ENCODE measurements at regions not wholly inside any gene's neighbourhood (a gene's known extent, or its start where the extent isn't known, plus 50 kb on each side); places are given as distances from the start of the nearest gene placed in this dataset.

DNA sequence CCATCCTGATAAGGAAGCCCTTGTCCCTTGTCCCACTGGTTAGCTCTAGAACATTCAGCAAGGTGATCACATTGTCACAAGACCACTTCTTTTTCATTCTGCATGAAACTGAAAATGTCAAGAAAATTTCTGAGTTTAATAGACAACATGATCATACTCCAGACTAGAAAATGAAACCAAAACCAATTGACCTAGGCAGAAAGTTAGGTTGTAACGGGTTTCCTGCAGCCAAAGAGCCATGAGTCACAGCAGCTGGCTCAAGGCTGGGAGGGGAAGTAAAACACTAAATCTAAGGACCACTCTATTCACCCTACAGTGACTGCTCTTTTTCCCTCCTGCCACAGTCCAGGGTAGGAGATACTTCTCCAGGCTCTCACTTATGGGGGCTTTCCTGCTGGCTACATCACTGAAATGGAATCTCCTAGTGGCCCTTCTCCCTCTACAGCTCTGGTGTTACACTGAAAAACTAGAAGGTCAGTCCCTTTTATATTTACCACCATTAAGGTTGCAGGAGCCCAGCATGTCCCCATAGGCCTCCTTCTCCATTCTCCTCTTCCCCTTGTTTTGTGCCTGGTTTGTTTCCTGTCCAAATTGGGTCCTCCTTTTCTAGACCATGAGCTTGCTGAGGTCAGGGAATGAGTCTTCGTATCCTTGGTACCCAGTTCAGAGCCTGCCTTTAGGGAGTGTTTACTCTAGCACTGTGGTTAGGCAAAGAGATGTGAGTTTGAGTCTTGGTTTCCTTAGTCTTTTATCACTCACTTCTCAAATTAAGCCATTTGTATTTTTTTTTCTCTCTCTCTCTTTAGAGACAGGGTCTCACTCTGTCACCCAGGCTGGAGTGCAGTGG, 236.5 kb upstream of the JUN start:
- Histone ChIP-seq H3K27me3 (ENCODE audit: control insufficient read depth, insufficient read depth, low read length) (no peaks in the 10 kb centered on the region), H3K4me3 (ENCODE audit: low read depth, low read length) (no peak overlapping the region), H3K36me3 (ENCODE audit: control insufficient read depth, insufficient read depth, low read length) (no peaks in the 10 kb centered on the region)
- TF ChIP-seq, protein P1, sequence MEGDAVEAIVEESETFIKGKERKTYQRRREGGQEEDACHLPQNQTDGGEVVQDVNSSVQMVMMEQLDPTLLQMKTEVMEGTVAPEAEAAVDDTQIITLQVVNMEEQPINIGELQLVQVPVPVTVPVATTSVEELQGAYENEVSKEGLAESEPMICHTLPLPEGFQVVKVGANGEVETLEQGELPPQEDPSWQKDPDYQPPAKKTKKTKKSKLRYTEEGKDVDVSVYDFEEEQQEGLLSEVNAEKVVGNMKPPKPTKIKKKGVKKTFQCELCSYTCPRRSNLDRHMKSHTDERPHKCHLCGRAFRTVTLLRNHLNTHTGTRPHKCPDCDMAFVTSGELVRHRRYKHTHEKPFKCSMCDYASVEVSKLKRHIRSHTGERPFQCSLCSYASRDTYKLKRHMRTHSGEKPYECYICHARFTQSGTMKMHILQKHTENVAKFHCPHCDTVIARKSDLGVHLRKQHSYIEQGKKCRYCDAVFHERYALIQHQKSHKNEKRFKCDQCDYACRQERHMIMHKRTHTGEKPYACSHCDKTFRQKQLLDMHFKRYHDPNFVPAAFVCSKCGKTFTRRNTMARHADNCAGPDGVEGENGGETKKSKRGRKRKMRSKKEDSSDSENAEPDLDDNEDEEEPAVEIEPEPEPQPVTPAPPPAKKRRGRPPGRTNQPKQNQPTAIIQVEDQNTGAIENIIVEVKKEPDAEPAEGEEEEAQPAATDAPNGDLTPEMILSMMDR (IDR thresholded peaks at IDR 0.05; ENCODE audit: insufficient read depth, low read length, severe bottlenecking), result no peak
- DNase-seq (ENCODE audit: low read depth) (peak; percentile 76), FAIRE-seq (no peak)

DNA sequence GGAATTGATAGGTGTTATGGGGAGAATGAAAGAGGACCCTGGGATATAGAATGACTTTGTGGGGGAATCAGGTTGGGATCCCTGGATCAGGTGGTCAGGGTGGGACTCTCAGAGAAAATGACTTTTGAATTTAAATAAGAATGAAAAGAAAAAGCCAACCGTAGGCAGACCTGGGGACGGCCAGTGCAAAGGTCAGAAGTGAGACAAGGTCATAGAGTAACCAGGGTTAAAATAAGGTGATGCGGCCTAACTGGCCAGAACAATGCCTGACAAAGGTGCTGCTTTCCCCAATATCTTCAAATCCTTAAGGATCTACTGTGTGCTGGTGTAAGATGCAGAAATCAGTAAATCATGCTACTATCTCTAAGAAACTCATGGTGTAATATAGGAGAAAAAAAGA, 238.4 kb upstream of the JUN start:
- TF ChIP-seq, protein P1 (IDR thresholded peaks at IDR 0.05; ENCODE audit: insufficient read depth, low read length, severe bottlenecking), result no peak
- H3K27me3 ChIP-seq (ENCODE audit: control insufficient read depth, insufficient read depth, low read length), result no peaks in the 10 kb centered on the region
- DNase-seq (ENCODE audit: low read depth) (no peak), FAIRE-seq (no peak)
- no peak overlapping the region for H3K4me3 ChIP-seq (ENCODE audit: low read depth, low read length)
- no peaks in the 10 kb centered on the region for H3K36me3 ChIP-seq (ENCODE audit: control insufficient read depth, insufficient read depth, low read length)

DNA sequence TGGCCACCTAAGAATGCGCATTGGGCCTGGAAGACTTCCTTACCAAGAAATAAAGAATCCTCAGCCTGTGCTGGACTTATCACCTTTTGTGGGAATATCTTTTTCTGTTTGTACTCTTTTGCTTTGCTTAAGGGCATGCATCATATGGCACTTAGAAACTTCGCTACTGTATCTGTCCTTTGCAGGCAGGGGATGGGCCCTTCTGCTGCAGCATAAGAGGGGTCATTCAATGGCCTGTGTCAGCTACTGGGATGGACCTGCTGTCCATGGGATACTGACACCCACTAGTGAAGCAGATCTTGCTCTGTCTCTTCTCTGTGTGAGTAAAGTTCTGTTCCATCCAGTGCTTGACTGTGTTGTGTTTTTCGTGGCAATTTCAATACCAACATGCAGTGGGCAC, 239.0 kb upstream of the JUN start:
- Histone ChIP-seq H3K4me3 (ENCODE audit: low read depth, low read length) (no peak overlapping the region), H3K36me3 (ENCODE audit: control insufficient read depth, insufficient read depth, low read length) (no peaks in the 10 kb centered on the region), H3K27me3 (ENCODE audit: control insufficient read depth, insufficient read depth, low read length) (no peaks in the 10 kb centered on the region)
- DNase-seq (ENCODE audit: low read depth) (no peak), FAIRE-seq (no peak)
- TF ChIP-seq, protein P1 (IDR thresholded peaks at IDR 0.05; ENCODE audit: insufficient read depth, low read length, severe bottlenecking), result no peak

DNA sequence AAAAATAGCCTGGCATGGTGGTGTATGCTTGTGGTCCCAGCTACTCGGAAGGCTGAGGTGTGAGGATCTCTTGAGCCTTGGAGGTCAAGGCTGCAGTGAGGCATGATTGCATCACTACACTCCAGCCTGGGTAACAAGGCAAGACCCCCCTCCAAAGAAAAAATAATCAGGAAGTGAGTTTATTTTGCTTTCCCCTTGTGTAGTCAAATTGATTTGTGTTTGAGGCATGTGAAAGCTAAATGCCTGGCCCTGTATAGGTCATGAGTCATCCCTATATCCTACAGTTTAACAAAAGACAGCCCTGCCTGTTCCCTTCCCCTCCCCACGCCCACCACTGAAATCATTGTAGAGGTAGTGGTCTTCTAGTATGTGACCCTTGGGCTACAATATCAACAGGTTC, 241.4 kb upstream of the JUN start:
- FAIRE-seq (no peak), DNase-seq (ENCODE audit: low read depth) (peak; percentile 41)
- H3K36me3 ChIP-seq (ENCODE audit: control insufficient read depth, insufficient read depth, low read length), result no peaks in the 10 kb centered on the region
- TF ChIP-seq, protein P1 (IDR thresholded peaks at IDR 0.05; ENCODE audit: insufficient read depth, low read length, severe bottlenecking), result no peak
- H3K27me3 ChIP-seq (ENCODE audit: control insufficient read depth, insufficient read depth, low read length), result no peaks in the 10 kb centered on the region
- H3K4me3 ChIP-seq (ENCODE audit: low read depth, low read length), result no peak overlapping the region

DNA sequence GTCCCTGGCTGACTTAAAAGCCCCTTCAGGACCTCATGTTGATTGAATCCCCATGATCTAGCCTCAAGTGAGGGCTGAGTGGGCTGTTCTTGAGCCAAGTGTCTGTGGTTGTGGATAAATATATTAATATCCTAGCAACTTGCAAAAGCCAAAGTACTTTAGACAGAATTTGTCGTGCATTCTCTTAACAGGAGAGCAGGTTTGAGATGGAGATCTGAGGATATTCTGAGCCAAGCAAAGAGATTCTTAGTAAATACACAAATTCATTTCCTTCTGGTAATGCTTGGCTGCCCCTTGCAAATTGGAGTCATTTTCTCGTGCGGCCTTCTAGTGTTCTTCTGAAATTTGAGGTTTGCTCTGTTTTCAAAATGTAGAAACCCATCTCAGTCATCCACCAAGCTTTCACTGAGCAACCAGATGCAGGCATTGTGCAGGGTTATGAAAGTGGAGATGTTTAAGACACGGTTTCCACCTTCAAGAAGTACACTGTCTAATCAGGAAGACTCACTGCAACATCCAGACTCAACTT, 242.1 kb upstream of the JUN start:
- TF ChIP-seq, protein P1 (IDR thresholded peaks at IDR 0.05; ENCODE audit: insufficient read depth, low read length, severe bottlenecking), result no peak
- no peaks in the 10 kb centered on the region for H3K27me3 ChIP-seq (ENCODE audit: control insufficient read depth, insufficient read depth, low read length)
- no peaks in the 10 kb centered on the region for H3K36me3 ChIP-seq (ENCODE audit: control insufficient read depth, insufficient read depth, low read length)
- H3K4me3 ChIP-seq (ENCODE audit: low read depth, low read length), result no peak overlapping the region
- no peak for FAIRE-seq
- DNase-seq (ENCODE audit: low read depth), result no peak
